H9 (cell line): ENCODE measurements at regions not wholly inside any gene's neighbourhood (a gene's known extent, or its start where the extent isn't known, plus 50 kb on each side); places are given as distances from the start of the nearest gene placed in this dataset.

Source experiments
- DNase-seq: peaks from one replicate; pipeline ENCODE4 v3.0.0-alpha.2; 2017
- H2AFZ ChIP-seq: one replicate; pipeline ENCODE4 v1.6.1; 2013; ENCODE audit warnings: mild to moderate bottlenecking, low read length, control low read depth, moderate library complexity
- H2AK5ac ChIP-seq: 2 replicates; pipeline ENCODE4 v1.6.1; 2013; ENCODE audit warnings: low read length, control low read depth, mixed read lengths; ENCODE audit not compliant: insufficient read length
- H2BK120ac ChIP-seq: one replicate; pipeline ENCODE4 v1.6.1; 2013; ENCODE audit warnings: low read depth, mild to moderate bottlenecking, low read length, control low read depth, inconsistent platforms; ENCODE audit not compliant: poor library complexity, severe bottlenecking
- H2BK12ac ChIP-seq: 2 replicates; pipeline ENCODE4 v1.6.1; 2013; ENCODE audit warnings: low read length, control low read depth, mixed read lengths, low read depth; ENCODE audit not compliant: insufficient read length
- H2BK15ac ChIP-seq: 2 replicates; pipeline ENCODE4 v1.6.1; 2013; ENCODE audit warnings: low read depth, low read length, control low read depth
- H2BK20ac ChIP-seq: one replicate; pipeline ENCODE4 v1.6.1; 2013; ENCODE audit warnings: low read depth, mild to moderate bottlenecking, low read length, control low read depth, inconsistent platforms; ENCODE audit not compliant: poor library complexity, severe bottlenecking
- H2BK5ac ChIP-seq: 2 replicates; pipeline ENCODE4 v1.6.1; 2013; ENCODE audit warnings: low read length, control low read depth, mixed read lengths; ENCODE audit not compliant: insufficient read length
- H3K14ac ChIP-seq: 2 replicates; pipeline ENCODE4 v1.6.1; 2013; ENCODE audit warnings: low read length, control low read depth; ENCODE audit not compliant: insufficient read depth
- H3K18ac ChIP-seq: 2 replicates; pipeline ENCODE4 v1.6.1; 2013; ENCODE audit warnings: low read depth, mild to moderate bottlenecking, mixed read lengths, low read length, control low read depth; ENCODE audit not compliant: insufficient read length
- H3K23ac ChIP-seq: 2 replicates; pipeline ENCODE4 v1.6.1; 2013; ENCODE audit warnings: low read length, control low read depth, mixed read lengths, low read depth; ENCODE audit not compliant: insufficient read length
- H3K23me2 ChIP-seq: 2 replicates; pipeline ENCODE4 v1.6.1; 2013; ENCODE audit warnings: low read depth, mild to moderate bottlenecking, mixed read lengths, low read length, control low read depth; ENCODE audit not compliant: insufficient read length, poor library complexity, severe bottlenecking
- H3K27ac ChIP-seq: 2 replicates; pipeline ENCODE4 v1.5.1; 2013; ENCODE audit warnings: low read length, control low read depth, mixed read lengths, low read depth; ENCODE audit not compliant: insufficient read length
- H3K27me3 ChIP-seq: 2 replicates; pipeline ENCODE4 v1.6.1; 2013; ENCODE audit warnings: low read length, control low read depth, inconsistent platforms; ENCODE audit not compliant: insufficient read depth
- H3K4ac ChIP-seq: 2 replicates; pipeline ENCODE4 v1.6.1; 2013; ENCODE audit warnings: low read depth, mild to moderate bottlenecking, control low read depth, inconsistent platforms, low read length, moderate library complexity
- H3K4me1 ChIP-seq: 2 replicates; pipeline ENCODE4 v1.6.1; 2013; ENCODE audit warnings: low read length, control low read depth, inconsistent platforms; ENCODE audit not compliant: insufficient read depth
- H3K4me2 ChIP-seq: 2 replicates; pipeline ENCODE4 v1.6.1; 2013; ENCODE audit warnings: low read length, control low read depth, mixed read lengths; ENCODE audit not compliant: insufficient read length, insufficient read depth
- H3K56ac ChIP-seq: 2 replicates; pipeline ENCODE4 v1.6.1; 2013; ENCODE audit warnings: low read depth, mild to moderate bottlenecking, mixed read lengths, low read length, control low read depth; ENCODE audit not compliant: insufficient read length
- H3K79me1 ChIP-seq: 2 replicates; pipeline ENCODE4 v1.6.1; 2013; ENCODE audit warnings: low read depth, mild to moderate bottlenecking, moderate library complexity, low read length, control low read depth, inconsistent platforms; ENCODE audit not compliant: insufficient read depth, poor library complexity, severe bottlenecking
- H3K79me2 ChIP-seq: 2 replicates; pipeline ENCODE4 v1.6.1; 2013; ENCODE audit warnings: low read length, control low read depth, inconsistent platforms; ENCODE audit not compliant: insufficient read depth
- H3K9ac ChIP-seq: 2 replicates; pipeline ENCODE4 v1.6.1; 2013; ENCODE audit warnings: low read length, control low read depth, mixed read lengths; ENCODE audit not compliant: insufficient read length; ENCODE audit errors: extremely low read depth
- H3K9me3 ChIP-seq: one replicate; pipeline ENCODE4 v1.6.1; 2013; ENCODE audit warnings: low read depth, low read length, inconsistent platforms; ENCODE audit not compliant: control insufficient read depth
- H3T11ph ChIP-seq: one replicate; pipeline ENCODE4 v1.6.1; 2013; ENCODE audit warnings: mild to moderate bottlenecking, low read length, control low read depth, inconsistent platforms
- H4K20me1 ChIP-seq: one replicate; pipeline ENCODE4 v1.6.1; 2013; ENCODE audit not compliant: control insufficient read depth, insufficient read length, insufficient read depth
- H4K5ac ChIP-seq: 2 replicates; pipeline ENCODE4 v1.6.1; 2013; ENCODE audit warnings: low read depth, mild to moderate bottlenecking, mixed read lengths, low read length, control low read depth; ENCODE audit not compliant: insufficient read length
- H4K8ac ChIP-seq: replicated peaks from 2 replicates; pipeline ENCODE4 v1.6.1; 2013; ENCODE audit warnings: low read length, control low read depth, mixed read lengths, low read depth; ENCODE audit not compliant: insufficient read length
- H4K91ac ChIP-seq: 2 replicates; pipeline ENCODE4 v1.6.1; 2013; ENCODE audit warnings: low read depth, mild to moderate bottlenecking, moderate library complexity, mixed read lengths, low read length, control low read depth; ENCODE audit not compliant: insufficient read length
- H3K27ac Mint-ChIP-seq, 3 experiments: 2 replicates in 2 of 3; 3 replicates in 1 of 3; pipeline ENCODE4 v1.8.0; 2020 to 2021; ENCODE audit warnings: mixed read lengths in 3 of 3, mild to moderate bottlenecking in 1 of 3, moderate library complexity in 1 of 3
- H3K27me3 Mint-ChIP-seq: 2 replicates; pipeline ENCODE4 v1.8.0; 2021; ENCODE audit warnings: low read depth, mild to moderate bottlenecking, moderate library complexity, mixed read lengths
- H3K36me3 Mint-ChIP-seq, 3 experiments: 2 replicates in 2 of 3; 3 replicates in 1 of 3; pipeline ENCODE4 v1.8.0; 2020 to 2021; ENCODE audit warnings: low read depth in 3 of 3, mixed read lengths in 3 of 3; ENCODE audit not compliant: insufficient read depth in 1 of 3
- H3K4me1 Mint-ChIP-seq, 2 experiments: 2 replicates each; pipeline ENCODE4 v1.8.0; 2020; ENCODE audit warnings: mixed read lengths in 2 of 2
- H3K4me3 Mint-ChIP-seq, 2 experiments: 2 replicates in 1 of 2; 3 replicates in 1 of 2; pipeline ENCODE4 v1.8.0; 2020 to 2021; ENCODE audit warnings: mild to moderate bottlenecking in 2 of 2, mixed read lengths in 2 of 2, moderate library complexity in 1 of 2
- H3K9me3 Mint-ChIP-seq, 2 experiments: 2 replicates in 1 of 2; 3 replicates in 1 of 2; pipeline ENCODE4 v1.8.0; 2020; ENCODE audit warnings: mild to moderate bottlenecking in 2 of 2, mixed read lengths in 2 of 2, moderate library complexity in 1 of 2
- WGBS: extraction: QIAGEN DNeasy Blood & Tissue Kit; methylation state at CpG from one replicate; pipeline ENCODE4 v1.1.7; 2013; ENCODE audit warnings: missing lambda C conversion rate, low lambda C conversion rate, mixed read lengths; ENCODE audit not compliant: insufficient read length; ENCODE audit errors: extremely low coverage; 5-methylcytosine and 5-hydroxymethylcytosine counted together
- TF ChIP-seq, protein P1 (sequence below): fragments of 200-600 bp; sonication (generic); conservative IDR thresholded peaks from 3 replicates; pipeline ENCODE4 v1.8.0; 2021; ENCODE audit warnings: antibody characterized with exemption, mild to moderate bottlenecking

DNA sequence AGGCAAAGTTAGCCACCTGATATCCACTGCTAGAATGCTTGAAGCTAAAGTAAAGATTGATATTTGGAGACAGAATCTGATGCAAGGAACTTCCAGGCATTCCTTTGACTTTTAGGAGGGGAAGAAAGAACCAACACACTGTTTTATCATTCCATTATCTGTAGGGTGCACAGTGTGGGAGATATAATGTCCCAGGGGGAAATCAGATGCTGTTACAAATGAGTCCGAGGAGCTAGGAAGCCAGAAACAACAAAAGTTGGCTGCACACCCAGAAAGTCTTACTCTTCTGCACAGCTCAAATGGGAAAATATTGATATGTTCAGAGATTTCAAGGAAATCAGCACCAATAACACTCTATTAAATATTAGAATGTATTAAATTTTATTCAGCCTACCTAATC is 113.6 kb upstream of the ROBO1 start:
- Mint-ChIP-seq H3K4me3 (no peak overlapping the region), H3K36me3 (no peaks in the 10 kb centered on the region; a peak in 2 of 7 replicates), H3K9me3 (peaks cover 0 to 1% of the 10 kb centered on the region in 2 experiments; a peak in 1 of 5 replicates), H3K27ac (no peak overlapping the region), H3K27me3 (no peaks in the 10 kb centered on the region), H3K4me1 (no peaks in the 10 kb centered on the region; a peak in 1 of 4 replicates)
- Histone ChIP-seq H2AK5ac (no peak overlapping the region), H4K91ac (no peak overlapping the region), H4K20me1 (no peaks in the 10 kb centered on the region), H2BK5ac (no peak overlapping the region), H3K4me1 (no peaks in the 10 kb centered on the region), H3K4me2 (no peak overlapping the region), H4K5ac (no peak overlapping the region), H3K27me3 (no peaks in the 10 kb centered on the region), H3K23ac (no peak overlapping the region), H3K18ac (no peak overlapping the region), H3K27ac (no peak overlapping the region), H3T11ph (no peak overlapping the region), H2AFZ (no peak overlapping the region), H3K23me2 (no peaks in the 10 kb centered on the region), H4K8ac (no peak overlapping the region), H3K9ac (no peak overlapping the region), H2BK120ac (no peak overlapping the region), H3K79me2 (no peaks in the 10 kb centered on the region), H2BK20ac (no peak overlapping the region), H3K14ac (no peak overlapping the region), H3K79me1 (no peaks in the 10 kb centered on the region), H3K4ac (no peak overlapping the region), H2BK12ac (no peak overlapping the region), H3K9me3 (no peaks in the 10 kb centered on the region), H3K56ac (no peak overlapping the region), H2BK15ac (no peak overlapping the region)
- TF ChIP-seq, protein P1, sequence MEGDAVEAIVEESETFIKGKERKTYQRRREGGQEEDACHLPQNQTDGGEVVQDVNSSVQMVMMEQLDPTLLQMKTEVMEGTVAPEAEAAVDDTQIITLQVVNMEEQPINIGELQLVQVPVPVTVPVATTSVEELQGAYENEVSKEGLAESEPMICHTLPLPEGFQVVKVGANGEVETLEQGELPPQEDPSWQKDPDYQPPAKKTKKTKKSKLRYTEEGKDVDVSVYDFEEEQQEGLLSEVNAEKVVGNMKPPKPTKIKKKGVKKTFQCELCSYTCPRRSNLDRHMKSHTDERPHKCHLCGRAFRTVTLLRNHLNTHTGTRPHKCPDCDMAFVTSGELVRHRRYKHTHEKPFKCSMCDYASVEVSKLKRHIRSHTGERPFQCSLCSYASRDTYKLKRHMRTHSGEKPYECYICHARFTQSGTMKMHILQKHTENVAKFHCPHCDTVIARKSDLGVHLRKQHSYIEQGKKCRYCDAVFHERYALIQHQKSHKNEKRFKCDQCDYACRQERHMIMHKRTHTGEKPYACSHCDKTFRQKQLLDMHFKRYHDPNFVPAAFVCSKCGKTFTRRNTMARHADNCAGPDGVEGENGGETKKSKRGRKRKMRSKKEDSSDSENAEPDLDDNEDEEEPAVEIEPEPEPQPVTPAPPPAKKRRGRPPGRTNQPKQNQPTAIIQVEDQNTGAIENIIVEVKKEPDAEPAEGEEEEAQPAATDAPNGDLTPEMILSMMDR, result no peak
- no CpG with 5 or more reads among the region's 1 CpG for WGBS
- DNase-seq, result no peak
